H1 (cell line): ENCODE measurements at regions not wholly inside any gene's neighbourhood (a gene's known extent, or its start where the extent isn't known, plus 50 kb on each side); places are given as distances from the start of the nearest gene placed in this dataset.
A peak's percentile ranks its signal among the peaks of the same experiment; 100 is the strongest.

Experiments
- CTCF ChIA-PET: fragments of 300-600 bp; sonication (Branson Sonifier 250); formaldehyde crosslinking; loops from one replicate; lab custom pipeline; 2021; ENCODE audit not compliant: partially characterized antibody; lab: Charles Lee
- POLR2A ChIA-PET: fragments of 300-600 bp; sonication (Branson Sonifier 250); formaldehyde crosslinking; loops from one replicate; lab custom pipeline; 2021; ENCODE audit warnings: inconsistent platforms; ENCODE audit not compliant: partially characterized antibody; lab: Charles Lee
- DNase-seq, 2 experiments: peaks; one replicate each; pipeline versions ENCODE4 v3.0.0 to v3.0.0-alpha.2; 2010 to 2022; ENCODE audit warnings: low spot score in 2 of 2, low read depth in 1 of 2, mixed read lengths in 1 of 2
- FAIRE-seq: peaks from 2 replicates; lab custom pipeline; 2011; peaks lifted over from hg19 to GRCh38; lab: Jason Lieb, UNC
- H2AFZ ChIP-seq: 2 replicates; pipeline ENCODE4 v1.8.1; 2012; ENCODE audit warnings: low read length, inconsistent platforms
- H2AK5ac ChIP-seq: 2 replicates; pipeline ENCODE4 v1.6.1; 2013; ENCODE audit warnings: low read depth, low read length
- H2BK120ac ChIP-seq: replicated peaks from 2 replicates; pipeline ENCODE3; 2013; ENCODE audit warnings: low read depth, low read length, inconsistent platforms
- H2BK12ac ChIP-seq: 2 replicates; pipeline ENCODE4 v1.6.1; 2013; ENCODE audit warnings: low read depth, low read length
- H2BK15ac ChIP-seq: 2 replicates; pipeline ENCODE4 v1.6.1; 2013; ENCODE audit warnings: low read length
- H2BK20ac ChIP-seq: 2 replicates; pipeline ENCODE4 v1.6.1; 2013; ENCODE audit warnings: low read length
- H2BK5ac ChIP-seq: 2 replicates; pipeline ENCODE4 v1.6.1; 2013; ENCODE audit warnings: low read depth, low read length
- H3K14ac ChIP-seq: 2 replicates; pipeline ENCODE4 v1.6.1; 2013; ENCODE audit warnings: inconsistent platforms; ENCODE audit not compliant: insufficient read length
- H3K18ac ChIP-seq: 2 replicates; pipeline ENCODE4 v1.6.1; 2013; ENCODE audit warnings: low read length; ENCODE audit errors: extremely low read depth
- H3K23ac ChIP-seq: 2 replicates; pipeline ENCODE4 v1.6.1; 2013; ENCODE audit warnings: inconsistent platforms; ENCODE audit not compliant: insufficient read length
- H3K23me2 ChIP-seq: 2 replicates; pipeline ENCODE4 v1.6.1; 2013; ENCODE audit warnings: low read depth, low read length
- H3K27ac ChIP-seq: 2 replicates; pipeline ENCODE4 v1.6.1; 2011; ENCODE audit warnings: low read depth, low read length, inconsistent platforms
- H3K27me3 ChIP-seq, 4 experiments: replicated peaks in 1 of 4; 1 replicate in 1 of 4; 2 replicates in 3 of 4; pipeline versions ENCODE4 v1.6.1 to v1.8.1; 2011 to 2013; ENCODE audit warnings: low read length in 3 of 4, mild to moderate bottlenecking in 3 of 4, inconsistent platforms in 2 of 4, mixed read lengths in 2 of 4, moderate library complexity in 1 of 4; ENCODE audit not compliant: control insufficient read depth in 3 of 4, insufficient read depth in 3 of 4; ENCODE audit errors: extremely low read depth in 1 of 4
- H3K36me3 ChIP-seq, 4 experiments: 2 replicates each; pipeline versions ENCODE4 v1.6.1 to v1.8.1; 2011 to 2013; ENCODE audit warnings: mild to moderate bottlenecking in 4 of 4, low read length in 3 of 4, moderate library complexity in 2 of 4, control low read depth in 1 of 4, inconsistent platforms in 1 of 4; ENCODE audit not compliant: insufficient read depth in 4 of 4, control insufficient read depth in 2 of 4
- H3K4ac ChIP-seq: replicated peaks from 2 replicates; pipeline ENCODE3; 2013; ENCODE audit warnings: low read length, low read depth, mixed read lengths, inconsistent platforms; ENCODE audit not compliant: insufficient read length
- H3K4me1 ChIP-seq, 4 experiments: replicated peaks in 1 of 4; 1 replicate in 1 of 4; 2 replicates in 3 of 4; pipeline versions ENCODE4 v1.6.1 to v1.8.1; 2011 to 2013; ENCODE audit warnings: low read length in 3 of 4, inconsistent platforms in 2 of 4, mixed read lengths in 1 of 4; ENCODE audit not compliant: insufficient read depth in 4 of 4, control insufficient read depth in 3 of 4
- H3K4me2 ChIP-seq, 2 experiments: 2 replicates each; pipeline versions ENCODE4 v1.6.1 to v1.8.1; 2011 to 2013; ENCODE audit warnings: low read depth in 2 of 2, low read length in 2 of 2, control low read depth in 1 of 2, inconsistent platforms in 1 of 2, mild to moderate bottlenecking in 1 of 2; ENCODE audit not compliant: insufficient read depth in 1 of 2
- H3K4me3 ChIP-seq, 4 experiments: fragments of 200-600, 300-600 bp in 1 of 4; sonication (generic), shearing (Covaris generic), sonication (Bioruptor Twin) in 1 of 4; 2 replicates each; pipeline versions ENCODE4 v1.5.1 to v1.8.1; 2011 to 2016; ENCODE audit warnings: low read length in 4 of 4, low read depth in 3 of 4, control low read depth in 2 of 4, inconsistent platforms in 2 of 4, mild to moderate bottlenecking in 2 of 4, mixed read lengths in 1 of 4, moderate library complexity in 1 of 4; ENCODE audit not compliant: insufficient read depth in 2 of 4; ENCODE audit errors: extremely low read depth in 1 of 4
- H3K56ac ChIP-seq: replicated peaks from 2 replicates; pipeline ENCODE3; 2013; ENCODE audit warnings: low read depth, mild to moderate bottlenecking, mixed read lengths, low read length, inconsistent platforms; ENCODE audit not compliant: insufficient read length
- H3K79me1 ChIP-seq: 2 replicates; pipeline ENCODE4 v1.6.1; 2013; ENCODE audit warnings: low read depth, low read length, control low read depth
- H3K79me2 ChIP-seq, 2 experiments: 2 replicates each; pipeline versions ENCODE4 v1.6.1 to v1.8.1; 2012 to 2013; ENCODE audit warnings: low read length in 2 of 2, mild to moderate bottlenecking in 2 of 2, inconsistent platforms in 1 of 2; ENCODE audit not compliant: insufficient read depth in 2 of 2, control insufficient read depth in 1 of 2
- H3K9ac ChIP-seq, 4 experiments: replicated peaks in 1 of 4; 1 replicate in 1 of 4; 2 replicates in 3 of 4; pipeline versions ENCODE4 v1.6.1 to v1.8.1; 2011 to 2013; ENCODE audit warnings: low read depth in 3 of 4, low read length in 3 of 4, control low read depth in 2 of 4, mild to moderate bottlenecking in 2 of 4, moderate library complexity in 2 of 4, inconsistent platforms in 1 of 4; ENCODE audit errors: extremely low read depth in 1 of 4
- H3K9me3 ChIP-seq, 2 experiments: 2 replicates each; pipeline versions ENCODE4 v1.6.1 to v1.8.1; 2012 to 2013; ENCODE audit warnings: mild to moderate bottlenecking in 2 of 2, moderate library complexity in 2 of 2, control low read depth in 1 of 2, inconsistent platforms in 1 of 2, low read depth in 1 of 2, low read length in 1 of 2, mixed read lengths in 1 of 2; ENCODE audit not compliant: insufficient read depth in 2 of 2
- H4K20me1 ChIP-seq, 2 experiments: replicated peaks in 1 of 2; 2 replicates each; pipeline versions ENCODE3 to v1.8.1; 2011 to 2013; ENCODE audit warnings: inconsistent platforms in 2 of 2, low read length in 2 of 2, mild to moderate bottlenecking in 1 of 2; ENCODE audit not compliant: insufficient read depth in 2 of 2, control insufficient read depth in 1 of 2
- H4K5ac ChIP-seq: 2 replicates; pipeline ENCODE4 v1.6.1; 2013; ENCODE audit warnings: low read length, low read depth, mixed read lengths, inconsistent platforms; ENCODE audit not compliant: insufficient read length
- H4K8ac ChIP-seq: 2 replicates; pipeline ENCODE4 v1.8.0; 2013; ENCODE audit warnings: mild to moderate bottlenecking, moderate library complexity, low read length, inconsistent platforms; ENCODE audit not compliant: insufficient read depth; ENCODE audit errors: extremely low read depth
- H4K91ac ChIP-seq: replicated peaks from 2 replicates; pipeline ENCODE3; 2013; ENCODE audit warnings: low read length, mixed read lengths, inconsistent platforms; ENCODE audit not compliant: insufficient read length
- CEBPB ChIP-seq: IDR thresholded peaks from 2 replicates; pipeline ENCODE4 v1.6.1; 2012; ENCODE audit warnings: low read depth, low read length
- CHD2 ChIP-seq: IDR thresholded peaks from 2 replicates; pipeline ENCODE4 v1.6.1; 2012; ENCODE audit warnings: low read length, improper control_type of control experiment
- KDM5A ChIP-seq: fragments of 200-600 bp; IDR thresholded peaks from 2 replicates; pipeline ENCODE4 v1.7.1; 2012; ENCODE audit warnings: mild to moderate bottlenecking, low read length, inconsistent platforms, mixed read lengths
- NRF1 ChIP-seq: IDR thresholded peaks from 2 replicates; pipeline ENCODE4 v1.6.1; 2011; ENCODE audit warnings: mild to moderate bottlenecking, low read depth, low read length, improper control_type of control experiment
- RFX5 ChIP-seq: IDR thresholded peaks from 2 replicates; pipeline ENCODE4 v1.6.1; 2011; ENCODE audit warnings: low read depth, low read length, improper control_type of control experiment, borderline replicate concordance
- USF2 ChIP-seq: IDR thresholded peaks from 2 replicates; pipeline ENCODE4 v1.6.1; 2011; ENCODE audit warnings: low read length, improper control_type of control experiment
- WGBS, 2 experiments: shearing (Covaris generic) in 1 of 2; methylation state at CpG; one replicate each; pipeline versions ENCODE4 v1.1.6 to v1.1.7; 2013 to 2015; ENCODE audit warnings: low lambda C conversion rate in 2 of 2, mixed read lengths in 2 of 2, inconsistent platforms in 1 of 2, low coverage in 1 of 2, missing lambda C conversion rate in 1 of 2; ENCODE audit not compliant: insufficient replicate concordance in 2 of 2, insufficient coverage in 1 of 2, insufficient read length in 1 of 2; ENCODE audit errors: extremely low coverage in 1 of 2, missing lambda C conversion rate in 1 of 2; 5-methylcytosine and 5-hydroxymethylcytosine counted together

GRCh38 chr2:146547236-146547635 is 1297.6 kb upstream of the ACVR2A start:
- Histone ChIP-seq H4K8ac (no peak overlapping the region), H3K4ac (no peak overlapping the region), H3K23me2 (no peaks in the 10 kb centered on the region), H4K20me1 (no peaks in the 10 kb centered on the region), H3K27ac (no peak overlapping the region), H2BK5ac (no peak overlapping the region), H3K79me2 (no peaks in the 10 kb centered on the region), H3K4me2 (no peak overlapping the region), H3K9me3 (peaks cover 0 to 3% of the 10 kb centered on the region in 2 experiments; a peak in 1 of 4 replicates), H2BK20ac (peak overlapping the region; percentile 53; the same call in 1 of the 2 replicates), H2BK15ac (0 out of 2 replicates have a peak overlapping the region, but pooled peaks have one; percentile 10), H3K27me3 (no peaks in the 10 kb centered on the region), H3K23ac (no peak overlapping the region), H3K4me3 (no peak overlapping the region), H3K14ac (no peak overlapping the region), H3K18ac (no peak overlapping the region), H3K56ac (no peak overlapping the region), H3K9ac (no peak overlapping the region), H4K5ac (no peak overlapping the region), H3K79me1 (no peaks in the 10 kb centered on the region), H2BK120ac (no peak overlapping the region), H4K91ac (no peak overlapping the region)
- ChIA-PET CTCF (interaction anchor here (1.2 kb wide), 1 partner anchor 24 kb away, joined by 3 read pairs; no protein-coding TSS in a partner anchor), POLR2A (no interaction called here)
- 89% methylated on average over 6 of the region's 6 CpGs; no CpG with 5 or more reads in 1 of the 2 experiments for WGBS, 2 experiments
- TF ChIP-seq CEBPB = no peak
- TF ChIP-seq KDM5A = no peak
- TF ChIP-seq RFX5 = no peak
- no peak for TF ChIP-seq USF2
- TF ChIP-seq NRF1 = no peak
- TF ChIP-seq CHD2 = no peak
- TF ChIP-seq, all 59 proteins: peak for 0
- no peak overlapping the region for H2AK5ac ChIP-seq
- DNase-seq (no peak), FAIRE-seq (no peak)
- H3K4me1 ChIP-seq = peaks cover 0 to 7% (median 3%) of the 10 kb centered on the region in 4 experiments; a peak in 3 of 7 replicates
- H3K36me3 ChIP-seq = no peaks in the 10 kb centered on the region
- no peak overlapping the region for H2AFZ ChIP-seq
- H2BK12ac ChIP-seq = no peak overlapping the region; the same call in 1 of the 2 replicates
